Left renal cortex interstitium (tissue), 4 donors: ENCODE measurements at regions not wholly inside any gene's neighbourhood (a gene's known extent, or its start where the extent isn't known, plus 50 kb on each side); places are given as distances from the start of the nearest gene placed in this dataset.

Source experiments
- DNase-seq, 4 donors: peaks; one replicate each; pipeline ENCODE4 v3.0.0-alpha.2; 2013; ENCODE audit warnings: low read depth in 4 of 4, low spot score in 2 of 4, missing footprints in 1 of 4

DNA sequence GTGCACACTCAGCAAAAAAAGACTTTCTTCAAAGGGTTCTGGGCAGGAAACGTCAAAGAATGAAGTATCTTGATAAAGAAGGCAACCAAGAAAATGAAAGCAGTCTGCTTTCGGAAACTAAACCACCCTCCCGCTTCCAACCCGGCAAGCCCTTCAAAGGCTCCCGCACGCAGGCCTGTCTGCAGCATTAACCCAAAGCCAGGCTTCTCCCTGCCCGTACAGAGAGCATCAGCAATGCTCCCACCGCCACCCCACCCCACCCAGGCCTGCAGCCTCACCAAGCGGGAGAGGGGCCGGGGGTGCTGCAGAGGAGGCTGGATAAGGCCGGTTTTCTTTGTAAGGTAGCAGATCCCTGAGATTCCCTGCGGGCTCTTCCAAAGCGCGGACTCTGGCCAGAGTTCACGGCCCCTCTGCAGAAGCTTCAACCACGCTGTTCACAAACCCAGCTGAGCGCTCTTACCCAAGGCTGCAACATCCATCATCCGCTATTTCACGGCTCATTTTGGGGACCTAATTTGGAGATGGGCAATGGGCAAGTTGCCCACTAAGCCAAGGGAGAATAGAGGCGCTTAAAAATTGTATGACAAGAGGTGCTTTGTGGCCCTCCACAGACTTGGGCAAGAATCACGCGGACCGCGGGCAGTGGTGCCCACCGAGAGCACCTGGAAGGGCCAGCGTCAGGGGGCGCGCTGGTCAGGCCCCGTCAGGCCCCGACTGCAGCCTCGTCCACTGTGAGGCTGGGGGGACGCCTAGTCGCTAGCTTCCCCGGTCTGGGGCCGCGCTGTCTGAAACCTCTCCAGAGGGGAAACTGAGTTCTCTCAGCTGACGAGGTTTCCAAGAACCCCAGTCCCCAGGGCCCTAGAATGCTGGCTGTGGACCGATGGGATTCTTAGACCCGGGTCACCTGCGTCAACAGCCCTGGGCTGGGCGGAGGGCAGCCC is 225.4 kb upstream of the ID2 start:
- no peak for DNase-seq

GRCh38 chr2:8457092-8457481 is 224.8 kb upstream of the ID2 start:
- DNase-seq: no peak

- no peak for DNase-seq
Measured at GRCh38 chr2:8457699-8458502, 224.0 kb upstream of the ID2 start.

DNA sequence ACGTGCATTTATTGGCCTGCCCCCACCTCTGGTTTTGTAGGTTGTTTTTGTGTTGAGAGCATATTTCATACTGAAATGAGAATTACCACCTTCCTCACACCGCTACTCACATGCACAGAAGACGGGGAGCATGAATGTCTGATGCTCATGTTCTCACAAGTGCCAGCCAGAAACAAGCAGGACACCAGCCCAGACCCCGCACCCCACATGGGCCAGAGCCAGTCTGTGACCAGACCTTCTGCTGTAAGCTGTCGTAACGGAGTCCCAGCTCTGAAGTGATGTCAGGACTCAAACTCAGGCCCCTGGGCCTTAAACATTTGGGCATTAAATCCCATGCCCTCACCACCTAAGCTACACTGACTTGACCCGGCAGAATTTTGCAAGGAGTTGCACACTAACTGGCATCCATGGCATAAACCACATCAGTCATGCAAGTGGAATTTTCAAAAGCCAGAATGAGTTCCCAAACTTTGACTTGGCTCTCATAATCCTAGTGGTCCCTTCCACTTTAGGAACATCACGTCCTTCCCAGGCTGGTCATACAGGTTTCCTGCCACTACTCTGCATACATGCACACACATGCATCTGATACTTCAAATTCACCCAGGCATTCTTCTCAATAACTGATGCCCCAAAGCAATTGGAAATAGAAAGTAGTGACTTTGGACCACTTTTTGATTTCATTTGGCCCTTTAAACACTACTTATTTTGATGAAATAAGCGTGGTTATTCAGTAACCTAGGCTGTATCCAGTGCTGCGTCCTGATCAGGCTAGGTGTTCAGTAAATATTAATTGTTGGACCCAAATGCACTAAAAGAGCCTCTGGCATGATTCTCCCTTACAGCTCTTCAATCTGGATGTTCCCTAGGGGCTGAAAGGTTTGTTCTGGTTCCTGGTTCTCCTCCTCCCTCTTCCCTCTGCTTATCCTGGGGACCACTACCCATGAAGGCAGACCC is 223.1 kb upstream of the ID2 start:
- no peak for DNase-seq

DNA sequence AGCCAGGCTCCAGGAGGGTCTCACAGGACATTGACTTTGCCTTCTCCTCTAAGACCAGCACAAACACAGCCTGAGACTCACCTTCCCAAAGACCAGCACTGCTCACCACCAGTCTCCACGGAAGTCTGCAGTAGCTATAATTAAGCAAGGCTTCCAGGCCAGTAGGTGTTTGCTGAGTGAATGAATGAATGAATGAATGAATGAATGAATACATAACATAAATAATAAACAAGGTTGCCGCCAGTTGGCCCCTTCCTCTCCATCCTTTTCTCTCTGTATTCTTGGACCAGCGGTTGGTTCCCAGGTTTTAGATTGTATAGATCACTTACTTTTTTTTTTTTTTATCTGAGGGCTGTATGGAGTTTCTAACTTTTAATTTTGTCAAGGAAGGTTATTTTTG is 222.4 kb upstream of the ID2 start:
- DNase-seq: no peak

DNA sequence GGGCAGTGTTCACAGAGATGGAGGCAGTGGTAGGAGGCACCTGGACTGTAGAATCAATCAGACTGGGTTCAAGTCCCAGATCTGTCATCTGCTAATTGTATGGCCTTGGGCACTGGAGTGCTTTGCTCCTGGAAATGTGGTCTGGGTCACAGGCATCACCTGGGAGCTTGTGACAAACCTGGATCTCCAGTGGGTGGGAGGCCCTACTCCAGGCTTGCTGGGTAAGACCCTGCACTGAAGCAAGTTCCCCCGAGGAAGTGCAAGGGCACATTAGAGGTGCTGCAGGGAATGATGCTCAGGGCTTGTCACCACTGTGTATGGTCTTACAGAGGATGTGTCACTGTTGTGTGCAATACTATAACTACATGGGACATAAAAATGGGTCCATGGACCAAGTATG is 220.5 kb upstream of the ID2 start:
- no peak for DNase-seq

GRCh38 chr2:8462280-8462679 is 219.6 kb upstream of the ID2 start:
- no peak for DNase-seq

DNA sequence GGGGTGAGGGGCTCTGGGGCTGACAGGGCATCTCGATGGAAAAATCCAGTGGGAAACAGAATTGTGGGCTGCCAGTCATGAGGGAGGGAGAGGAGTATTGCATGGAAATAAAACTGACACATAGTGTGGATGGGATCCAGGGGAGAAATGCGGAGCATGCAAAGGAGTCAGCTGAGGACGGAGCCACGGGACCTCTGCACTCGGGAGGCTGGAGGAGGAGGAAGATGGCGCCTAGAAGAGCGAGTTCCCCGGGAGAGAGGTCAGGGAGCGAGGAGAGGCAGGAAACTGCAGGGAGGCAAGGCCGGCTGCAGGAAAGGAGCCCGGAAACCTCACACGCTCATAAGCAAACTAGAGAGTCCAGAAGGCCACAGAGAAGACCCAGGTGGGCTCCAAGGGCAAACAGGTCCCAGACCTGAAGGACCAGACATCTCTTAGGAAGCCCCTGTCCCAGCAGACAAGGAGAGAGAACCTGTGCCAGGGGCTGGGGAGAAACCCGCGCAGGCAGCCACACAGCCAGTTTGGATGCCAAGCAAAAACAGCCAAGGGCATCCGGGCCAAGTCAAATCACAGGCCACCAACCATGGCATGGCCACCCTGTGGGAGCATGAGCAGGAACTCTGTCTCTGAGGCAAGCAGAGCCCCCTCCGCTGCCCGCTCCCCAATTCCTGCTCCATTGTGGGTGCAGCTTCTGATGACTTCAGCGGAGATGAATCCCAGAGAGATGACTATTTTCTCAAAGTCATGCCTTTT is 218.8 kb upstream of the ID2 start:
- DNase-seq: no peak

DNA sequence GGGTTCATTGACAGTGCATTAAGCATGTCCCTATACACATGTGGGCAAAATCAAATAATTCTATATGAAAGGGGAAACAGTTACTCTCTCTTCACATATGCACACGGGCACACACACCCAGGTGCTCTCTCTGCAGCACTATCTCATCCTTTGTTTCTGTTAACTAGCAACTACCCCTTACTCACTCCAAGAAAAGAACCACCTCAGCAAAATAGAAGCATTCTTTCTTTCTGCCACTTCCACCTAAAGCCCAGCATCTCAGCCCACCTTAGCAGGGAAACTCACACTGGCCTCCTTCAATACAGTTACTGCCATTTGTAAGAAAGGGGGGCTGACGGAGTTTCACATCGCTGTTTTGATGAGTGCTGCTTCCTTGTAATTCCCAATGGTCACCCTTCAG is 216.3 kb upstream of the ID2 start:
- no peak for DNase-seq

GRCh38 chr2:8469709-8470493 is 212.0 kb upstream of the ID2 start:
- DNase-seq: no peak

DNA sequence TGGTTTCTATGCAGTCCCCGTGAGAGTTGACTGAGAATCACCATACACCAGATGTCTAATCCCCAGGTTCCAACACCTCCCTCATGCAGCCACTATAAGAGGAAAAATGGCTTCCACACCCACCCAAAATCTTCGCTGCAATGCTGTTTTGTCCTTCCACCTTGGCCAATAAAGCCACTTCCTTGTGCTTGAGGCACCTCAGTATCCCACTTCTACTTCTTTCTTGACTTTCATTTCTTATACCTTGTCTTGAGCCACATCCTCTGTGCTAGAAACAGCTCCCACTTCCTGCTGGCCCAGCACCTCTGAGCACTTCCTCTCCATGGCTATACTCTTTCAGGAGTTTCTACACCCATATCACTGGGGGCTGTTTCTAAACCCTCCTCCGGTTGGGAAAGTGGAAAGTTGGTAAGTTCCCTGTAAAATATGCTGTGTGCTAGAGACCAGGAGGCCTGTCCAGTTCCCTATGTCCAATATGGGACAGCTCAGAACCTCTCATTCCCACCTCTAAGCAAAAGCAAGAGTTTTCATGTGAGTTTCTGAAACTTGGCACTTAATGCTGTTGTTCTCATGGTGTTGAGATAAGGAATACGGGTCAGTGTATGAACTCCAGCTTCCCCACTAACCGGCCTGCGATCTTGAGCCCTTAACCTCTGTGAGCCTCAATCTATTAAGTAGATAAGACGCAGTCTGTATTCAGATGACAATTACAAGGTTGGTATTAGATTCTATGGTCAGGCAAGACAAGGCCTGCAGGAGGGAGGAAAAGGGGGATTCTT is 209.1 kb upstream of the ID2 start:
- no peak for DNase-seq

- no peak for DNase-seq
Measured at GRCh38 chr2:8475349-8476031, 206.4 kb upstream of the ID2 start.

DNA sequence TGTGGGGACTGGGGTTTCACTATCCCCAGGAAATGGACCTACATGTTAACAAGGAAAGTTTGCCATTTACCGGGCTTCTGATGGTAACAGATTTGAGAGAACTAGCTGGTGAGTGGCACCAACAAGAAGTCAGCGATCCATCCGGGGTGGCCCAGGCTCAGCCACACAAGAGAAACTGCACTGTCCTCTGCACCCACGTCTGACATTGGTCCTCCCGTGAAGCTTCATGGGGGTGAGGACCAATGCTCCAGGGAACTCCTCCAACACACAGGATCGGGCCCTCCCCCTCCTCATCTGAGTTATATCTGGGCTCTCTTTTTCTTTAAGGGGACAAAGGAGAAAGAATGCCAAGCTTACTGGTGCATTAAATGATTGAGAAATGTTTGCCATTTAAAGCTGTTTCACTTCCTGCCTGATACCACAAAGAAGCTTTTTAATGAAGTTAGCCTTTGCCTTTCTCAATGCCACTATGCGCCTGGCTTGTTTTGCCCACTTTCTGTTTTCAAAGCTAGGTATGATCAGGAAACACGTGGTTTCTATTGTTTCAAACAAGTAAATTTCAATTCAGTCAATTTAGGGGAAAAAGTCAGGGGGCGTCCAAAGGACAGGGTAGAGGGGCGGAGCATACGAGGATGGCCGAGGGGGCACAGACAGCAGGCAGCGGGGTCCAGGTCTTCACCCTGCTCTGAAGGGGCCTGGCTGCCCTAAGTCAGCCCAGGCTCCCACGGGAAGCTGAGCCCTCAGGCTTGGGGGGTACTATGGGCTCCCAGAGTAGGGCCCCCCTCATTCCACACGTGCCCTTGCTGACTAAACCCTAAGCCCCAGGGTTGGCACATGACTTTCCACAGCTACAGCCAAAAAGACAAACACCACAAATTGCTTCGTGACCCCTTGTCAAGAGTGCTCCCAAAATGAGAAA is 204.0 kb upstream of the ID2 start:
- no peak for DNase-seq

GRCh38 chr2:8478471-8478793 is 203.4 kb upstream of the ID2 start:
- DNase-seq: no peak

GRCh38 chr2:8479298-8479697 is 202.6 kb upstream of the ID2 start:
- no peak for DNase-seq

- DNase-seq: no peak
Measured at GRCh38 chr2:8480915-8481314, 200.9 kb upstream of the ID2 start.

GRCh38 chr2:8481463-8482009 is 200.3 kb upstream of the ID2 start:
- no peak for DNase-seq
